ENCODE measurements at regions not wholly inside any gene's neighbourhood (a gene's known extent, or its start where the extent isn't known, plus 50 kb on each side); places are given as distances from the start of the nearest gene placed in this dataset.

DNA sequence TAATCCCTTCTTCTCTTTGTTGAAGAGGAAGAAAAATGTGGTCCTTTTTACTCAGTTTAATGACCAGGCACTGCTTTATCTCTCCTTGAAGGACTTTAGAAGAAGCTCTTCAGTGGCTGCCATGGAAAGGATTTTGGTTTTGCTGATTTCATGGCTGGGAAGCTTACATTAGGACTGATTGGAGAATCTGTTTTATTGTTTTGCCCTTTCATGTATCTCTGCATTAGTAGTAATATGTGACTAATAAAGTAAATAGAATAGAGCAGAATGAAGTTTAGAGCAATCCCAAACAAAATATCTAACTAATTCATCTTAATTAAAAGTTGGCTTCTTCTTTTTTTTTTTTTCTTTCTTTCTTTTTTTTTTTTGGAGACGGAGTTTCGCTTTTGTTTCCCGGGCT is 502.9 kb downstream of the HAO1 start:
- ATAC-seq (ENCODE audit: insufficient read depth, low FRiP score) = no peak
- no peaks in the 10 kb centered on the region for H3K36me3 ChIP-seq (ENCODE audit: control insufficient read depth in 4 of 4, insufficient read depth in 4 of 4, low read length in 4 of 4)
- no peaks in the 10 kb centered on the region for H3K4me1 ChIP-seq (ENCODE audit: control insufficient read depth in 5 of 5, insufficient read depth in 5 of 5, low read length in 5 of 5)
- 93 to 95% methylated on average over 3 of the region's 3 CpGs for WGBS, 2 donors
- H3K27me3 ChIP-seq (ENCODE audit: control insufficient read depth in 3 of 3, insufficient read depth in 3 of 3, low read length in 2 of 3) = no peaks in the 10 kb centered on the region
- H3K27ac ChIP-seq (ENCODE audit: low read depth in 1 of 2, low read length in 1 of 2) = no peak overlapping the region
- TF ChIP-seq, protein P1, sequence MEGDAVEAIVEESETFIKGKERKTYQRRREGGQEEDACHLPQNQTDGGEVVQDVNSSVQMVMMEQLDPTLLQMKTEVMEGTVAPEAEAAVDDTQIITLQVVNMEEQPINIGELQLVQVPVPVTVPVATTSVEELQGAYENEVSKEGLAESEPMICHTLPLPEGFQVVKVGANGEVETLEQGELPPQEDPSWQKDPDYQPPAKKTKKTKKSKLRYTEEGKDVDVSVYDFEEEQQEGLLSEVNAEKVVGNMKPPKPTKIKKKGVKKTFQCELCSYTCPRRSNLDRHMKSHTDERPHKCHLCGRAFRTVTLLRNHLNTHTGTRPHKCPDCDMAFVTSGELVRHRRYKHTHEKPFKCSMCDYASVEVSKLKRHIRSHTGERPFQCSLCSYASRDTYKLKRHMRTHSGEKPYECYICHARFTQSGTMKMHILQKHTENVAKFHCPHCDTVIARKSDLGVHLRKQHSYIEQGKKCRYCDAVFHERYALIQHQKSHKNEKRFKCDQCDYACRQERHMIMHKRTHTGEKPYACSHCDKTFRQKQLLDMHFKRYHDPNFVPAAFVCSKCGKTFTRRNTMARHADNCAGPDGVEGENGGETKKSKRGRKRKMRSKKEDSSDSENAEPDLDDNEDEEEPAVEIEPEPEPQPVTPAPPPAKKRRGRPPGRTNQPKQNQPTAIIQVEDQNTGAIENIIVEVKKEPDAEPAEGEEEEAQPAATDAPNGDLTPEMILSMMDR (IDR thresholded peaks at IDR 0.05; ENCODE audit: control extremely low read depth, extremely low read depth) = no peak
- no peak for DNase-seq
- H3K4me3 ChIP-seq = no peak overlapping the region
- H3K9me3 ChIP-seq (ENCODE audit: control insufficient read depth in 4 of 4, insufficient read depth in 3 of 4, low read length in 3 of 4) = no peaks in the 10 kb centered on the region
- no peak overlapping the region for H3K9ac ChIP-seq (ENCODE audit: insufficient read depth in 1 of 2, low read length in 2 of 2)

DNA sequence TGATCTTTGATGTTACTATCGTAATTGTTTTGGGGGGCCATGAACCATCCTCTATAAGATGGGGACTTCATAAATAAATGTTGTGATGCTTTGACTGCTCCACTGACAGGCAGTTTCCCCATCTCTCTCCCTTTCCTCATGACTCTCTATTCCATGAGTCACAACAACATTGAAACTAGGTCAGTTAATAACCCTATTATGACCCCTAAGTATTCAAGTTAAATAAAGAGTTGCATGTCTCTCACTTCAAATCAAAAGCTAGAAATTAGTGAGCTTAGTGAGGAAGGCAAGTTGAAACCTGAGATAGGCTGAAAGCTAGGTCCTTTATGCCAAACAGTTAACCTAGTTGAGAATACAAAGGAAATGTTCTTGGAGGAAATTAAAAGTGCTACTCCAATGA is 491.0 kb downstream of the HAO1 start:
- ATAC-seq (ENCODE audit: insufficient read depth, low FRiP score) (no peak), DNase-seq (no peak)
- Histone ChIP-seq H3K36me3 (ENCODE audit: control insufficient read depth in 4 of 4, insufficient read depth in 4 of 4, low read length in 4 of 4) (no peaks in the 10 kb centered on the region), H3K9me3 (ENCODE audit: control insufficient read depth in 4 of 4, insufficient read depth in 3 of 4, low read length in 3 of 4) (peaks cover 0 to 7% (median 0%) of the 10 kb centered on the region in 4 donors), H3K4me3 (no peak overlapping the region), H3K9ac (ENCODE audit: insufficient read depth in 1 of 2, low read length in 2 of 2) (no peak overlapping the region), H3K27ac (ENCODE audit: low read depth in 1 of 2, low read length in 1 of 2) (no peak overlapping the region), H3K27me3 (ENCODE audit: control insufficient read depth in 3 of 3, insufficient read depth in 3 of 3, low read length in 2 of 3) (no peaks in the 10 kb centered on the region), H3K4me1 (ENCODE audit: control insufficient read depth in 5 of 5, insufficient read depth in 5 of 5, low read length in 5 of 5) (no peaks in the 10 kb centered on the region)
- WGBS, 2 donors = 88 to 94% methylated on average over 1 of the region's 1 CpG
- TF ChIP-seq, protein P1 (IDR thresholded peaks at IDR 0.05; ENCODE audit: control extremely low read depth, extremely low read depth) = no peak

DNA sequence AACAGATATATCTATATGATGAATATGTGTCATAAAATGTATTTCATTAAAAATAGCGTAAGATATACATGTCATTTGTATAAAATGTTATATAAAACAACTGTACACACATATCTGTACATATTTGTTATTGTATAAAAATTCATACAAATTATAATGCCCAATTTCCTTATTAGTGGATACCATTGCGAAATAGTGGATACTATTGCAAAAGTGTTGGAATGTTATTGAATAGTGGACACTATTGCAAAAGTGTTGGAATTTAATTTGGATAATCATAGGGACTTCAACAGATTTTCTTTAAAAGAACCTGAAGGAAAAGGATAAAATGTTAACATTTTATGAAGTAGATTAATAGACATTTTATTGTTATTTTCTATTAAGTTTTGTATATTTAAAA is 487.4 kb downstream of the HAO1 start:
- Histone ChIP-seq H3K36me3 (ENCODE audit: control insufficient read depth in 4 of 4, insufficient read depth in 4 of 4, low read length in 4 of 4) (no peaks in the 10 kb centered on the region), H3K4me3 (no peak overlapping the region), H3K9ac (ENCODE audit: insufficient read depth in 1 of 2, low read length in 2 of 2) (no peak overlapping the region), H3K4me1 (ENCODE audit: control insufficient read depth in 5 of 5, insufficient read depth in 5 of 5, low read length in 5 of 5) (no peaks in the 10 kb centered on the region), H3K27me3 (ENCODE audit: control insufficient read depth in 3 of 3, insufficient read depth in 3 of 3, low read length in 2 of 3) (no peaks in the 10 kb centered on the region), H3K27ac (ENCODE audit: low read depth in 1 of 2, low read length in 1 of 2) (no peak overlapping the region), H3K9me3 (ENCODE audit: control insufficient read depth in 4 of 4, insufficient read depth in 3 of 4, low read length in 3 of 4) (peaks cover 0 to 3% (median 0%) of the 10 kb centered on the region in 4 donors)
- ATAC-seq (ENCODE audit: insufficient read depth, low FRiP score) (no peak), DNase-seq (no peak)
- TF ChIP-seq, protein P1 (IDR thresholded peaks at IDR 0.05; ENCODE audit: control extremely low read depth, extremely low read depth) = no peak
- 92 to 93% methylated on average over 2 of the region's 2 CpGs for WGBS, 2 donors

DNA sequence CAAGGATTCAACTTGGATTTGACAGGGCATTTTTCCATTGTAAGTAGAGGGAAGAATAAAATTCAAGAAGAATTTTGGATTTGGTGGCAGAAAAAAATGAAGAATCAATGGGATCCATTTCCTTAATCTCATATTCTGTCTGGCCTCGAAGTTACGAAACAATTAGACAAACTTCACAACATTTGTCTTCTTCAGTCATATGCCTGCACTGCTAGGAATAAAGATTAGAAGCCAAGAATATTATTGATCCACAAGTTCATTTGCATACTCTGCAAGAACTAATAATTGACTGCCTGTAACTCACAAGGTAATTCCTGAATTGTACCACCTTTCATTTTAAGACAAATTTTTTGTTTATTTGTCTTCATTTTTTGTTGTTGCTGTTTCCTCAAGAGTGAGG is 486.2 kb downstream of the HAO1 start:
- no peak overlapping the region for H3K9ac ChIP-seq (ENCODE audit: insufficient read depth in 1 of 2, low read length in 2 of 2)
- ATAC-seq (ENCODE audit: insufficient read depth, low FRiP score) (no peak), DNase-seq (no peak)
- H3K36me3 ChIP-seq (ENCODE audit: control insufficient read depth in 4 of 4, insufficient read depth in 4 of 4, low read length in 4 of 4) = no peaks in the 10 kb centered on the region
- no peak overlapping the region for H3K4me3 ChIP-seq
- no peaks in the 10 kb centered on the region for H3K4me1 ChIP-seq (ENCODE audit: control insufficient read depth in 5 of 5, insufficient read depth in 5 of 5, low read length in 5 of 5)
- H3K27ac ChIP-seq (ENCODE audit: low read depth in 1 of 2, low read length in 1 of 2) = no peak overlapping the region
- TF ChIP-seq, protein P1 (IDR thresholded peaks at IDR 0.05; ENCODE audit: control extremely low read depth, extremely low read depth) = no peak
- WGBS, 2 donors = 89 to 93% methylated on average over 2 of the region's 2 CpGs
- H3K27me3 ChIP-seq (ENCODE audit: control insufficient read depth in 3 of 3, insufficient read depth in 3 of 3, low read length in 2 of 3) = no peaks in the 10 kb centered on the region
- peaks cover 0 to 3% (median 0%) of the 10 kb centered on the region in 4 donors for H3K9me3 ChIP-seq (ENCODE audit: control insufficient read depth in 4 of 4, insufficient read depth in 3 of 4, low read length in 3 of 4)

All from lung (tissue), 11 donors.